ENCODE measurements at regions not wholly inside any gene's neighbourhood (a gene's known extent, or its start where the extent isn't known, plus 50 kb on each side); places are given as distances from the start of the nearest gene placed in this dataset.

- TF ChIP-seq, protein P1, sequence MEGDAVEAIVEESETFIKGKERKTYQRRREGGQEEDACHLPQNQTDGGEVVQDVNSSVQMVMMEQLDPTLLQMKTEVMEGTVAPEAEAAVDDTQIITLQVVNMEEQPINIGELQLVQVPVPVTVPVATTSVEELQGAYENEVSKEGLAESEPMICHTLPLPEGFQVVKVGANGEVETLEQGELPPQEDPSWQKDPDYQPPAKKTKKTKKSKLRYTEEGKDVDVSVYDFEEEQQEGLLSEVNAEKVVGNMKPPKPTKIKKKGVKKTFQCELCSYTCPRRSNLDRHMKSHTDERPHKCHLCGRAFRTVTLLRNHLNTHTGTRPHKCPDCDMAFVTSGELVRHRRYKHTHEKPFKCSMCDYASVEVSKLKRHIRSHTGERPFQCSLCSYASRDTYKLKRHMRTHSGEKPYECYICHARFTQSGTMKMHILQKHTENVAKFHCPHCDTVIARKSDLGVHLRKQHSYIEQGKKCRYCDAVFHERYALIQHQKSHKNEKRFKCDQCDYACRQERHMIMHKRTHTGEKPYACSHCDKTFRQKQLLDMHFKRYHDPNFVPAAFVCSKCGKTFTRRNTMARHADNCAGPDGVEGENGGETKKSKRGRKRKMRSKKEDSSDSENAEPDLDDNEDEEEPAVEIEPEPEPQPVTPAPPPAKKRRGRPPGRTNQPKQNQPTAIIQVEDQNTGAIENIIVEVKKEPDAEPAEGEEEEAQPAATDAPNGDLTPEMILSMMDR (IDR thresholded peaks at IDR 0.05) = no peak
- TF ChIP-seq POLR2A (IDR thresholded peaks at IDR 0.05) (no peak), POLR2AphosphoS5 (IDR thresholded peaks at IDR 0.05) (no peak), EP300 (IDR thresholded peaks at IDR 0.05) (no peak)
These were observed 640.0 kb upstream of the LRRTM4 start for GRCh38 chr2:78162202-78162601.

Measured in sigmoid colon (tissue), 4 donors.